ENCODE measurements at regions not wholly inside any gene's neighbourhood (a gene's known extent, or its start where the extent isn't known, plus 50 kb on each side); places are given as distances from the start of the nearest gene placed in this dataset.

GRCh38 chr15:101573951-101574350 lies 78.2 kb downstream of the TM2D3 start:
- DNase-seq (ENCODE audit: low read depth), result no peak
- H3K4me3 ChIP-seq (ENCODE audit: low read depth, low read length), result no peak overlapping the region
- TF ChIP-seq MAX (IDR thresholded peaks at IDR 0.05; ENCODE audit: low read depth, low read length), result no peak
- no peak for TF ChIP-seq POLR2A (IDR thresholded peaks at IDR 0.05; ENCODE audit: extremely low read depth, insufficient read length)
- TF ChIP-seq MYC (IDR thresholded peaks at IDR 0.05; ENCODE audit: low read depth, low read length), result no peak

- no peak for DNase-seq (ENCODE audit: low read depth)
Measured at GRCh38 chr15:101570241-101570640, 80.7 kb upstream of the PCSK6 start.

GRCh38 chr15:101568821-101569555 lies 79.5 kb upstream of the PCSK6 start:
- TF ChIP-seq CTCF (IDR thresholded peaks at IDR 0.05; ENCODE audit: low read depth, low read length) (no peak), POLR2A (IDR thresholded peaks at IDR 0.05; ENCODE audit: extremely low read depth, insufficient read length) (no peak), MYC (IDR thresholded peaks at IDR 0.05; ENCODE audit: low read depth, low read length) (no peak), MAX (IDR thresholded peaks at IDR 0.05; ENCODE audit: low read depth, low read length) (no peak)
- H3K4me3 ChIP-seq (ENCODE audit: low read depth, low read length), result no peak overlapping the region
- DNase-seq (ENCODE audit: low read depth), result no peak

More at GRCh38 chr15:101570241-101570640, 80.7 kb upstream of the PCSK6 start:
- H3K4me3 ChIP-seq (ENCODE audit: low read depth, low read length), result no peak overlapping the region
- TF ChIP-seq POLR2A (IDR thresholded peaks at IDR 0.05; ENCODE audit: extremely low read depth, insufficient read length), result no peak
- TF ChIP-seq MAX (IDR thresholded peaks at IDR 0.05; ENCODE audit: low read depth, low read length), result no peak

- no peak for DNase-seq (ENCODE audit: low read depth)
Measured at GRCh38 chr15:101568309-101568708, 78.8 kb upstream of the PCSK6 start.

GRCh38 chr15:101566748-101567488 lies 77.4 kb upstream of the PCSK6 start:
- TF ChIP-seq MAX (IDR thresholded peaks at IDR 0.05; ENCODE audit: low read depth, low read length) (no peak), CTCF (IDR thresholded peaks at IDR 0.05; ENCODE audit: low read depth, low read length) (no peak), POLR2A (IDR thresholded peaks at IDR 0.05; ENCODE audit: extremely low read depth, insufficient read length) (no peak)
- DNase-seq (ENCODE audit: low read depth), result no peak
- no peak overlapping the region for H3K4me3 ChIP-seq (ENCODE audit: low read depth, low read length)

More at GRCh38 chr15:101568309-101568708, 78.8 kb upstream of the PCSK6 start:
- TF ChIP-seq POLR2A (IDR thresholded peaks at IDR 0.05; ENCODE audit: extremely low read depth, insufficient read length) (no peak), MYC (IDR thresholded peaks at IDR 0.05; ENCODE audit: low read depth, low read length) (no peak), MAX (IDR thresholded peaks at IDR 0.05; ENCODE audit: low read depth, low read length) (no peak)
- no peak overlapping the region for H3K4me3 ChIP-seq (ENCODE audit: low read depth, low read length)

GRCh38 chr15:101565377-101565776 lies 75.9 kb upstream of the PCSK6 start:
- TF ChIP-seq POLR2A (IDR thresholded peaks at IDR 0.05; ENCODE audit: extremely low read depth, insufficient read length) (no peak), CTCF (IDR thresholded peaks at IDR 0.05; ENCODE audit: low read depth, low read length) (no peak), MYC (IDR thresholded peaks at IDR 0.05; ENCODE audit: low read depth, low read length) (no peak), MAX (IDR thresholded peaks at IDR 0.05; ENCODE audit: low read depth, low read length) (no peak)
- H3K4me3 ChIP-seq (ENCODE audit: low read depth, low read length), result no peak overlapping the region
- DNase-seq (ENCODE audit: low read depth), result no peak
